ENCODE measurements at regions not wholly inside any gene's neighbourhood (a gene's known extent, or its start where the extent isn't known, plus 50 kb on each side); places are given as distances from the start of the nearest gene placed in this dataset.
"Not testable (repeated sequence)": the region's sequence is repeated elsewhere in the genome, so short reads cannot be mapped to it uniquely, and the experiment has no call there.

- not testable (repeated sequence) for TF ChIP-seq EZH2phosphoT487 (IDR thresholded peaks at IDR 0.05; ENCODE audit: insufficient read depth, low read depth); EZH2 (IDR thresholded peaks at IDR 0.05; ENCODE audit: insufficient read depth, poor library complexity, severe bottlenecking)
Measured at GRCh38 chr5:124611262-124611661, 135.2 kb downstream of the ZNF608 start.
